ENCODE measurements at regions not wholly inside any gene's neighbourhood (a gene's known extent, or its start where the extent isn't known, plus 50 kb on each side); places are given as distances from the start of the nearest gene placed in this dataset.

- H3K36me3 ChIP-seq: no peaks in the 10 kb centered on the region
- ATAC-seq (ENCODE audit: low FRiP score in 2 of 2) (no peak), DNase-seq (no peak)
- 84 to 86% methylated on average over 5 of the region's 5 CpGs for WGBS, 2 donors
- no peaks in the 10 kb centered on the region for H3K9me3 ChIP-seq
- no peaks in the 10 kb centered on the region for H3K4me1 ChIP-seq
- no peak for TF ChIP-seq POLR2AphosphoS5 (IDR thresholded peaks at IDR 0.05)
- no peak overlapping the region for H3K27ac ChIP-seq
- no peaks in the 10 kb centered on the region for H3K27me3 ChIP-seq
- no peak overlapping the region for H3K4me3 ChIP-seq
These were observed 203.0 kb upstream of the GK2 start for GRCh38 chr4:79611026-79611425.

GRCh38 chr4:79609817-79610216 is 201.8 kb upstream of the GK2 start:
- ATAC-seq (ENCODE audit: low FRiP score in 2 of 2): no peak
- no peak for DNase-seq
- WGBS, 2 donors: 49 to 53% methylated on average over 2 of the region's 2 CpGs
- Histone ChIP-seq H3K27me3 (no peaks in the 10 kb centered on the region), H3K36me3 (no peaks in the 10 kb centered on the region), H3K9me3 (no peaks in the 10 kb centered on the region), H3K27ac (no peak overlapping the region), H3K4me1 (no peaks in the 10 kb centered on the region), H3K4me3 (no peak overlapping the region)
- no peak for TF ChIP-seq CTCF (IDR thresholded peaks at IDR 0.05)
- no peak for TF ChIP-seq EP300 (IDR thresholded peaks at IDR 0.05)
- TF ChIP-seq POLR2A (IDR thresholded peaks at IDR 0.05): no peak
- TF ChIP-seq POLR2AphosphoS5 (IDR thresholded peaks at IDR 0.05): no peak

- Histone ChIP-seq H3K27ac (no peak overlapping the region), H3K9me3 (no peaks in the 10 kb centered on the region), H3K4me1 (no peaks in the 10 kb centered on the region), H3K4me3 (no peak overlapping the region), H3K36me3 (no peaks in the 10 kb centered on the region), H3K27me3 (no peaks in the 10 kb centered on the region)
- DNase-seq (no peak), ATAC-seq (ENCODE audit: low FRiP score in 2 of 2) (no peak)
- WGBS, 2 donors: 87 to 90% methylated on average over 1 of the region's 1 CpG
- no peak for TF ChIP-seq EP300 (IDR thresholded peaks at IDR 0.05)
- TF ChIP-seq POLR2A (IDR thresholded peaks at IDR 0.05): no peak
- no peak for TF ChIP-seq POLR2AphosphoS5 (IDR thresholded peaks at IDR 0.05)
- TF ChIP-seq CTCF (IDR thresholded peaks at IDR 0.05): no peak
These were observed 200.0 kb upstream of the GK2 start for GRCh38 chr4:79607979-79608378.

- H3K27ac ChIP-seq: no peak overlapping the region
- no peak for ATAC-seq (ENCODE audit: low FRiP score in 2 of 2)
- TF ChIP-seq POLR2AphosphoS5 (IDR thresholded peaks at IDR 0.05): no peak
- no peak for TF ChIP-seq EP300 (IDR thresholded peaks at IDR 0.05)
- TF ChIP-seq CTCF (IDR thresholded peaks at IDR 0.05): no peak
- TF ChIP-seq POLR2A (IDR thresholded peaks at IDR 0.05): no peak
- H3K4me1 ChIP-seq: no peaks in the 10 kb centered on the region
- no peak overlapping the region for H3K4me3 ChIP-seq
- no peaks in the 10 kb centered on the region for H3K36me3 ChIP-seq
- H3K27me3 ChIP-seq: no peaks in the 10 kb centered on the region
- no peaks in the 10 kb centered on the region for H3K9me3 ChIP-seq
- DNase-seq: no peak
These were observed 196.1 kb upstream of the GK2 start for GRCh38 chr4:79604152-79604551.

GRCh38 chr4:79603681-79604080 is 195.7 kb upstream of the GK2 start:
- Histone ChIP-seq H3K4me3 (no peak overlapping the region), H3K27ac (no peak overlapping the region), H3K9me3 (no peaks in the 10 kb centered on the region), H3K27me3 (no peaks in the 10 kb centered on the region), H3K4me1 (no peaks in the 10 kb centered on the region), H3K36me3 (no peaks in the 10 kb centered on the region)
- ATAC-seq (ENCODE audit: low FRiP score in 2 of 2) (no peak), DNase-seq (no peak)
- 27% methylated on average over 5 of the region's 5 CpGs for WGBS, 2 donors
- TF ChIP-seq POLR2AphosphoS5 (IDR thresholded peaks at IDR 0.05): no peak
- no peak for TF ChIP-seq EP300 (IDR thresholded peaks at IDR 0.05)
- TF ChIP-seq POLR2A (IDR thresholded peaks at IDR 0.05): no peak
- no peak for TF ChIP-seq CTCF (IDR thresholded peaks at IDR 0.05)

All from upper lobe of left lung (tissue), 6 donors.